Stimulated activated CD4-positive, alpha-beta T cell treated with anti-CD3 and anti-CD28 coated beads, Interleukin-1b, Interleukin-23, amount 100 ng/mL, for 48 hours (primary cell): ENCODE measurements at regions not wholly inside any gene's neighbourhood (a gene's known extent, or its start where the extent isn't known, plus 50 kb on each side); places are given as distances from the start of the nearest gene placed in this dataset.
A peak's percentile ranks its signal among the peaks of the same experiment; 100 is the strongest.
"Not testable (repeated sequence)": the region's sequence is repeated elsewhere in the genome, so short reads cannot be mapped to it uniquely, and the experiment has no call there.

Source experiments
- DNase-seq: peaks from one replicate; pipeline ENCODE4 v3.0.0-alpha.2; 2020

DNA sequence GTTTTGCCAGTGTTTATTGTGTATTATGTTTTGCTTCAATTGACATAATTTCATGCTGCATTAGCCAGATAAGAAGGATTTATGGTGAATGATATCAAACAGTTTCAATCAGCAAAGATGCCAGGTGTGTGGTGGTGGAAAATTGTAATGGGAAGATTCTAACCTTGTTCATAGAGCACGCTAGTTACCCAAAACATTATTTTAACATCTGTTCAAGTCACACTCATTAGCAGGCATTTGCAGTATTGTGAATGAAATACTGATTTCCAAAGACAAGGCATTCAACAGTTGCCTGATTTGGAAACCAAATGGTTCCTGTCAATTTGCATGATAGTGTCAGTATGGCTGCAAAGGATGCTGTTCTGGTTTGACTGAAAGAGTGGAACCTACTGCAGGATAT lies 129.7 kb downstream of the EPC1 start:
- no peak for DNase-seq

DNA sequence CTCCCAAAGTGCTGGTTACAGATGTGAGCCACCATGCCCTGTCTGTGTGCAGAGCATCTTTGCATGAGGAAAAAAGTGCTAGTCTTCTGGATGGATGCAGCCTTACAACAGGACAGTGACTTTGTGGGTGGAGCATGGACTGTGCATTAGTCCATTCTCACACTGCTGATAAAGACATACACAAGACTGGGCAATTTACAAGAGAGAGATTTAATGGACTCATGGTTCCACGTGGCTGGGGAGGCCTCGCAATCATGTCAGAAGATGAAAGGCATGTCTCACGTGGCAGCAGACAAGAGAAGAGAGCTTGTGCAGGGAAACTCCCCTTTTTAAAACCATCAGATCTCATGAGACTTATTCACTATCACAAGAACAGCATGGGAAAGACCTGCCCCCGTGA lies 133.1 kb downstream of the EPC1 start:
- not testable (repeated sequence) for DNase-seq

GRCh38 chr10:32211046-32211363 lies 136.0 kb downstream of the EPC1 start:
- DNase-seq, result no peak

GRCh38 chr10:32210306-32211045 lies 136.5 kb downstream of the EPC1 start:
- peak; percentile 18 for DNase-seq

GRCh38 chr10:32208005-32208404 lies 139.0 kb downstream of the EPC1 start:
- DNase-seq, result not testable (repeated sequence)

GRCh38 chr10:32207544-32207943 lies 139.4 kb downstream of the EPC1 start:
- peak; percentile 57 for DNase-seq

GRCh38 chr10:32205670-32206069 lies 141.3 kb downstream of the EPC1 start:
- DNase-seq, result no peak

DNA sequence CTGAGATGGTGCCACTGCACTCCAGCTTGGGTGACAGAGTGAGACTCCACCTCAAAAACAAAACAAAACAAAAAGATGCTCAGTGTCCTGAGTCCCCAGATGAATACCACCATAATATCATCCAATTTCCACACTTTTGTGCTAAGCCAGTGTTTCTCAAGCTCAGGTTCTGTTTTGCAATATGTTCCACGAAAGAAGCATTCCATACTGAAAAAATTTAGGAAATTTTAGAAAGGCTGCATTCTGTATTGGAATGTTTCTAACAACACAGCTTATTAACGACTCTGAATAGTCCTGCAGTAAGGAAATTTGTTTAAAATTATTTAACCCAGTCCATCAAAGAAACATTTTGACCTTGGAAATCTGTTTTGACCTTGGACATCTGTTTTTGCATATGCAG lies 142.4 kb downstream of the EPC1 start:
- DNase-seq, result no peak

GRCh38 chr10:32199714-32200394 lies 143.6 kb upstream of the KIF5B start:
- no peak for DNase-seq

GRCh38 chr10:32197423-32197822 lies 141.2 kb upstream of the KIF5B start:
- DNase-seq, result no peak

GRCh38 chr10:32190890-32191491 lies 134.8 kb upstream of the KIF5B start:
- no peak for DNase-seq

DNA sequence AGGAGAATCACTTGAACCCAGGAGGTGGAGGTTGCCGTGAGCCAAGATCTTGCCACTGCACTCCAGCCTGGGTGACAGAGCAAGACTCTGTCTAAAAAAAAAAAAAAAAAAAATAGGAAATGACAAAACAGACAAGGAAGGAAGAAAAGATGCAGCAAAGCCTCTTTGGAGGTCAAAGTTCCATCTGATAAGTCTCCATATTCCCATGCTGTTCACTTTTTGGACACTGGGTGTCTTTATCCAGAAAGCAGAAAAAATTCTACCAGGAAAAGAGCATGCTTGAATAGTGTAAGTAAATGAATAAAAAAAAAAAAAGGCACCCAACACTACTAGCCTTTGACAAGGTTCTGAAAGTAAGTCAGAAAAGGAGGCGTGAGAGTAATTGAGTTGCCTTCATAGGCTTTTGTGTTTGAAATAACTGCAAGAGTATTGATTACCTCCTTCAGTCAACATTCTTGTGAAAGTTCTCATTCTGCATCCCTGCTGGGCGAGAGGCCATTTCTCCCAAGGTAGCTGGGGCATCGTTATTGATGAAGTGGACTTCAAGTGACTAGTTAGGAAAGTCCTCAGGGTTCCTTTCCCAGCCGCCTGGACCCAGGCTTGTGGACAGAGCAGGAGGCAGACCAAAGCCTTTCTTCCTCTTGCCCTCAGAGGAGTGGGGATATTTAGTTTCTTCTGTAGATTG lies 133.3 kb upstream of the KIF5B start:
- no peak for DNase-seq

GRCh38 chr10:32188601-32189000 lies 132.4 kb upstream of the KIF5B start:
- not testable (repeated sequence) for DNase-seq

GRCh38 chr10:32187686-32188085 lies 131.5 kb upstream of the KIF5B start:
- no peak for DNase-seq

GRCh38 chr10:32183652-32184051 lies 127.4 kb upstream of the KIF5B start:
- not testable (repeated sequence) for DNase-seq

GRCh38 chr10:32182476-32182875 lies 126.3 kb upstream of the KIF5B start:
- no peak for DNase-seq

DNA sequence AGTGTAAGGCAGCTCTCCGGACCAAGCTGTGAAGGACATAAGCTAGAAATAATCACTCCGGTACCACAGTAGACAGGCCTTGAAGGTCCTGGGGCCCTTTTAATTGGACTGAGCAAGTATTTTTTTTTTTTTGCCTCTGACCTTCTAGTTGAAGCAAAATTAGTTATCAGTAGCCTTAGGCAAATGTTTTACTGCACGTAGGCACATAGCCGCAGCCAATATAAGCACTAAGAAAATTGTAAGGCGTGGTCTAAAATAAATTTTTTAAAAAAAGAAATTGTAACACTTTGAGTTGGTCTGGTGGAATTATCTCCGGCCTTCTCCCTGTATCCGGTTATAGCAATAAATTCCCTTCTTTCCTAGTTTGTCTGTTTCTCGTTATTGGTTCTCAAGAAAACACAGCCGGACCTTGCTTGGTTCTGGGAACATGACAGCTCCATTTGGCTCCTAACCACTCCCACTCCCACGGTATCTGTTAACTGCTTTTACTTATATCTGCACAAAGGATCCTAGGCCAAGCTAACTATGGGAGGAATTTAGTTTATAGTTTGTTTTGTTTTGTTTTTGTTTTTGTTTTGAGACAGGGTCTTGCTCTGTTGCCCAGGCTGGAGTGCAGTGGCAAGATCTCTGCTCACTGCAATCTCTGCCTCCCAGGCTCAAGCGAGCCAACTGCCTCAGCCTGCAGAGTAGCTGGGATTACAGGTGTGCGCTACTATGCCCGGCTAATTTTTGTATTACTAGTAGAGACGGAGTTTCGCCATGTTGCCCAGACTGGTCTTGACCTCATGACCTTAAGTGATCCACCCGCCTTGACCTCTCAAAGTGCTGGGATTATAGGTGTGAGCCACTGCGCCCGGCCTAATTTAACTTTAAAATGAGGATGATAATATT lies 124.4 kb upstream of the KIF5B start:
- DNase-seq, result no peak

DNA sequence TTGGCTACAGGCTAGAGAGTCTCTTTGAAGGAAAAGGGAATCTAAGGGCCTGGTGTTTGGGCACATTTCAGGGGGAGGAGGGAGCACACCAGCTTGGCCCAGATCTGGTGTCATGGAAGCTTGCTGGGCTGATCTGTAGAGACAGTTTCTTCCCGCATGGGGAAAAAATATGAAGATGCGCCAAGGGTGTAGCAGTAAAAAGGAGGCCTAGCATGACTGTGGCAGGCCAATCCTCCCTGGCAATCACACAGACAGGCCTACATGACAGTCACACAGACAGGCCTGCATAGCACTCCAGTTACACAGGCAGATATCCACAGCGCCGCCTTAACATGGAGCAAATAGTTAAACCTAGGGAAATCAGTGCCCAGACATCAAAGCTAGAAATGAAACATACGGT lies 123.6 kb upstream of the KIF5B start:
- no peak for DNase-seq

- DNase-seq, result not testable (repeated sequence)
Measured at GRCh38 chr10:32177594-32177993, 121.4 kb upstream of the KIF5B start.

DNA sequence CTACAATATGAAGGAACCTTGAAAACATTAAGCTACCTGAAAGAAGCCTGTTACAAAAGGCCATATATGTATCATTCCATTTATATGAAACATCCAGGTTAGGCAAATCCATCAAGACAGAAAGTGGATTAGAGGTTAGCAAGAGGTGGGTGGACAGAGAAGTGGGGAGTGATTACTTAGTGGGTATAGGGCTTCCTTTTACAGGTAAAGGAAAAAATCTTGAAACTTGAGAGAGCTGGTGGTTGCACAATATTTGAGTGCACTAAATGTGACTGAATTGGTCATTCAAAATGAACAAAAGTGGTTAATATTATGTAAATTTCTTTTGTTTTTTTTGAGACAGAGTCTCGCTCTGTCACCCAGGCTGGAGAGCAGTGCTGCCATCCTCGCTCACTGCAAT lies 119.4 kb upstream of the KIF5B start:
- DNase-seq, result no peak

DNA sequence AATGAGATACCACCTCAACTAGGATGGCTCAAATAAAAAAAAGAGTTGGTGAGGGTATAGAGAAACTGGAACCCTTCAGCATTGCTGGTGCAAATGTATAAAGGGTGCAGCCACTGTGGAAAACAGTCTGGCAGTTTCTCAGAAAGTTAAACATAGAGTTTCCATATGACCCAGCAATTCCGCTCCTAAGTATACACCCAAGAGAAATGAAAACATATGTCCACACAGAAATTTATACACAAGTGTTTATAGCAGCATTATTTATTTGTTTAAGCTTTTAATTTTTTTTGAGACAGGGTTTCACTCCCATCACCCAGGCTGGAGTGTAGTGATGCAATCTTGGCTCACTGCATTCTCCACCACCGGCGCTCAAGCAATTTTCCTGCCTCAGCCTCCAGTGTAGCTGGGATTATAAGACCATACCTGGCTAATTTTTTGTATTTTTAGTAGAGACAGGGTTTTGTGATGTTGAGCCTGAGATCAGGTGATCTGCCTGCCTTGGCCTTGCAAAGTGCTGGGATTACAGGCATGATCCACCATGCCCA lies 118.2 kb upstream of the KIF5B start:
- no peak for DNase-seq

- DNase-seq, result no peak
Measured at GRCh38 chr10:32171204-32171603, 115.0 kb upstream of the KIF5B start.
